ENCODE measurements at regions not wholly inside any gene's neighbourhood (a gene's known extent, or its start where the extent isn't known, plus 50 kb on each side); places are given as distances from the start of the nearest gene placed in this dataset.

- no peaks in the 10 kb centered on the region for H3K9me3 ChIP-seq (ENCODE audit: insufficient read depth, low read depth, low read length)
- H3K27ac ChIP-seq (ENCODE audit: low read length) = no peak overlapping the region
- H3K36me3 ChIP-seq (ENCODE audit: insufficient read depth, low read depth, low read length) = no peaks in the 10 kb centered on the region
- H3K4me1 ChIP-seq (ENCODE audit: insufficient read depth, low read length) = no peaks in the 10 kb centered on the region
- H3K4me3 ChIP-seq (ENCODE audit: low read length) = no peak overlapping the region
- no peaks in the 10 kb centered on the region for H3K27me3 ChIP-seq (ENCODE audit: insufficient read depth, low read length)
- no peak overlapping the region for H3K9ac ChIP-seq (ENCODE audit: low read depth, low read length)
These were observed 291.9 kb upstream of the DEPDC1 start for GRCh38 chr1:68788762-68789161.

DNA sequence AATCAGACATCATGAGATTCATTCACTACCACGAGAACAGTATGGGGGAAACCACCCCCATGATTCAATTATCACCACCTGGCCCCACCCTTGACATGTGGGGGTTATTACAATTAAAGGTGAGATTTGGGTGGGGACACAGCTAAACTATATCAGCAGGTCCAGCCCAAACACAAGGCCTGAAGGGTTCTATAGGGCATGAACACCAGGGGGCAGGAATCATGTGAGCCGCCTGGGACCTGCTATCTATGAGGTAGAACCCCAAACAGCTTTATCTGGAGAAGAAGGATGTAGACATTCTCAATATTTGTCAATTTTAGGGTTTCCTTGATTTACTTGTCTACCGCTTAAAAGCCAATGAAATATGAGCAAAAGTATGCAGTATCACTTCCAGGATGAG is 294.9 kb upstream of the DEPDC1 start:
- no peaks in the 10 kb centered on the region for H3K27me3 ChIP-seq (ENCODE audit: insufficient read depth, low read length)
- no peaks in the 10 kb centered on the region for H3K36me3 ChIP-seq (ENCODE audit: insufficient read depth, low read depth, low read length)
- no peaks in the 10 kb centered on the region for H3K4me1 ChIP-seq (ENCODE audit: insufficient read depth, low read length)
- no peak overlapping the region for H3K27ac ChIP-seq (ENCODE audit: low read length)
- H3K9ac ChIP-seq (ENCODE audit: low read depth, low read length) = no peak overlapping the region
- H3K9me3 ChIP-seq (ENCODE audit: insufficient read depth, low read depth, low read length) = no peaks in the 10 kb centered on the region
- no peak overlapping the region for H3K4me3 ChIP-seq (ENCODE audit: low read length)

DNA sequence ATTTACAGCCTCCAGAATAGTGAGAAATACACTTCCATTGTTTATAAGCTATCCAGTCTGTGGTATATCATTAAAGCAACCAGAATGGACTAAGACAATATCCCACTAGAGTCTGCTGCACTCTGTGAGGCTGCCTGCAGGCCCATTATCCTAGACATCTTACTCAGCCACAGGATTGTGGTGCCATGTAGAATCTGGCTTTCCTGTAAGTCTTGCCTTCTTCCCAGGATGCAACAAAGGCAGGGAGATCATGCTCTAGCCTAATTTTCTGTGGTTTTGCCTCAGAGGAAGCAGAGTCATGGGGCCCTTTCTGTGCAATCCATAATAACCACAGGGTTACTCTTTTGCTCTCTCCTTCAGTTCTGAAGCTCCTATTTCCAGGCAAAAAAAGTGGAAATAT is 299.1 kb upstream of the DEPDC1 start:
- H3K9ac ChIP-seq (ENCODE audit: low read depth, low read length) = no peak overlapping the region
- no peak overlapping the region for H3K4me3 ChIP-seq (ENCODE audit: low read length)
- no peak overlapping the region for H3K27ac ChIP-seq (ENCODE audit: low read length)
- no peaks in the 10 kb centered on the region for H3K9me3 ChIP-seq (ENCODE audit: insufficient read depth, low read depth, low read length)
- no peaks in the 10 kb centered on the region for H3K27me3 ChIP-seq (ENCODE audit: insufficient read depth, low read length)
- no peaks in the 10 kb centered on the region for H3K4me1 ChIP-seq (ENCODE audit: insufficient read depth, low read length)
- no peaks in the 10 kb centered on the region for H3K36me3 ChIP-seq (ENCODE audit: insufficient read depth, low read depth, low read length)

- Histone ChIP-seq H3K36me3 (ENCODE audit: insufficient read depth, low read depth, low read length) (no peaks in the 10 kb centered on the region), H3K4me3 (ENCODE audit: low read length) (no peak overlapping the region), H3K27ac (ENCODE audit: low read length) (no peak overlapping the region), H3K27me3 (ENCODE audit: insufficient read depth, low read length) (no peaks in the 10 kb centered on the region), H3K4me1 (ENCODE audit: insufficient read depth, low read length) (no peaks in the 10 kb centered on the region), H3K9ac (ENCODE audit: low read depth, low read length) (no peak overlapping the region), H3K9me3 (ENCODE audit: insufficient read depth, low read depth, low read length) (no peaks in the 10 kb centered on the region)
These were observed 300.0 kb upstream of the DEPDC1 start for GRCh38 chr1:68796888-68797287.

DNA sequence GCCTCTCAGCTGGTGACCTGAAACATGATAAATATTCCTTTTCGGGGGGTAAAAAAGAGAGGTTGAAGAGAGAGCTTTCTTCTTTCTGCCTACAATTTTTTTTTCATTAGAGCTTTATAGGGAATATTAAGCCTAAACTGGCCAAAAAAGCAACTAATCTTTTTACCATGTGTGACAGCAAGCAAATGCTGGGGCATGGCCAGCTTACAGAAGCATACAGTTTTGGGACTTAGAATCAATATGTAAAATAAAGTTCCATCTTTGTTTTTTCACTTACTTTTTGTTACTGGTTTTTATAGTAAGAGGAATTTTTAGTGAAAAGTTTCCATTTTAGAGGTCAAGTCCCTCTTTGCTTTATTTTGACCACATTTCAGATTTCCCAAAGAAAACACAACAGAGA is 301.2 kb upstream of the DEPDC1 start:
- Histone ChIP-seq H3K27ac (ENCODE audit: low read length) (no peak overlapping the region), H3K9ac (ENCODE audit: low read depth, low read length) (no peak overlapping the region), H3K4me1 (ENCODE audit: insufficient read depth, low read length) (no peaks in the 10 kb centered on the region), H3K9me3 (ENCODE audit: insufficient read depth, low read depth, low read length) (no peaks in the 10 kb centered on the region), H3K4me3 (ENCODE audit: low read length) (no peak overlapping the region), H3K27me3 (ENCODE audit: insufficient read depth, low read length) (no peaks in the 10 kb centered on the region), H3K36me3 (ENCODE audit: insufficient read depth, low read depth, low read length) (no peaks in the 10 kb centered on the region)

GRCh38 chr1:68799096-68799495 is 302.2 kb upstream of the DEPDC1 start:
- H3K4me1 ChIP-seq (ENCODE audit: insufficient read depth, low read length) = no peaks in the 10 kb centered on the region
- no peaks in the 10 kb centered on the region for H3K9me3 ChIP-seq (ENCODE audit: insufficient read depth, low read depth, low read length)
- H3K36me3 ChIP-seq (ENCODE audit: insufficient read depth, low read depth, low read length) = no peaks in the 10 kb centered on the region
- no peaks in the 10 kb centered on the region for H3K27me3 ChIP-seq (ENCODE audit: insufficient read depth, low read length)
- no peak overlapping the region for H3K27ac ChIP-seq (ENCODE audit: low read length)
- H3K9ac ChIP-seq (ENCODE audit: low read depth, low read length) = no peak overlapping the region
- H3K4me3 ChIP-seq (ENCODE audit: low read length) = no peak overlapping the region

DNA sequence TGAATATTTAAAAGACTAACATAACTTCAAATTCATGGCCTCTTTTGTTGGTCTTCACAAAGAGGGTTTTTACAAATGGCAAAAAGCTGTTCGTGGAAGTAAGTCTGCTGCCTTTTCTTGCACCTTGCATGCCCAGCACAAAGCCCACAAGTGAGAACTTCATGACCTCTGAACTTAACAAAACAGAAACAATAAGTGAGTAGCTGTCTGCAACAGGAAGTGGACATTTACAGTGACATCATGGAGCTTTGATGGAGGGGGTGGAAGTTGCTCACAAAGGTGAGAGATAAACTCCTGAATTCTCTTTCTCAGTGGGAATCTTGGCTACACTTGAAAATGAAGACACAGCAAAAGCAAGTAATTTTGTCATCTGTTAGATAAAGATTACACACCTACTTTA is 303.3 kb upstream of the DEPDC1 start:
- no peaks in the 10 kb centered on the region for H3K9me3 ChIP-seq (ENCODE audit: insufficient read depth, low read depth, low read length)
- no peak overlapping the region for H3K27ac ChIP-seq (ENCODE audit: low read length)
- no peak overlapping the region for H3K9ac ChIP-seq (ENCODE audit: low read depth, low read length)
- H3K4me3 ChIP-seq (ENCODE audit: low read length) = no peak overlapping the region
- H3K27me3 ChIP-seq (ENCODE audit: insufficient read depth, low read length) = no peaks in the 10 kb centered on the region
- H3K36me3 ChIP-seq (ENCODE audit: insufficient read depth, low read depth, low read length) = no peaks in the 10 kb centered on the region
- no peaks in the 10 kb centered on the region for H3K4me1 ChIP-seq (ENCODE audit: insufficient read depth, low read length)

DNA sequence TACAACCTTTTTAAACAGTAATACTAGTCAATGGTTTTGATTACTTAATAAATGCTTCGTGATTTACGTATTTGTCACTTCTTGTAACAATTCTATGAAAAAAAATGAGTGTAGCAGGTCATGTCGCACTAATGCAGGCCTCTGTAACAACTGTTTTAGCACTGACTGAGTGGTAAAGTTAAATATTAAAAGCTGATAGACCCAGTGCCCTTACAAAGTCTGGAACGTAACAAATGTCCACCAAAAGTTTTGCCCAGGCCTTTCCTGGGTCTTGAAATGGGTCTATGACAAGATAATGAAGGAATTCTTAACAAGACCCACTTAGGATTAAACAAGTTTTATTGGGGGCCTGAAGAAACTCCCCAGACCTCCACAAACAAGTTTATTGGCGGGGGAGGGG is 304.6 kb upstream of the DEPDC1 start:
- H3K9me3 ChIP-seq (ENCODE audit: insufficient read depth, low read depth, low read length) = no peaks in the 10 kb centered on the region
- no peaks in the 10 kb centered on the region for H3K27me3 ChIP-seq (ENCODE audit: insufficient read depth, low read length)
- no peak overlapping the region for H3K27ac ChIP-seq (ENCODE audit: low read length)
- no peak overlapping the region for H3K4me3 ChIP-seq (ENCODE audit: low read length)
- H3K9ac ChIP-seq (ENCODE audit: low read depth, low read length) = no peak overlapping the region
- no peaks in the 10 kb centered on the region for H3K4me1 ChIP-seq (ENCODE audit: insufficient read depth, low read length)
- no peaks in the 10 kb centered on the region for H3K36me3 ChIP-seq (ENCODE audit: insufficient read depth, low read depth, low read length)

DNA sequence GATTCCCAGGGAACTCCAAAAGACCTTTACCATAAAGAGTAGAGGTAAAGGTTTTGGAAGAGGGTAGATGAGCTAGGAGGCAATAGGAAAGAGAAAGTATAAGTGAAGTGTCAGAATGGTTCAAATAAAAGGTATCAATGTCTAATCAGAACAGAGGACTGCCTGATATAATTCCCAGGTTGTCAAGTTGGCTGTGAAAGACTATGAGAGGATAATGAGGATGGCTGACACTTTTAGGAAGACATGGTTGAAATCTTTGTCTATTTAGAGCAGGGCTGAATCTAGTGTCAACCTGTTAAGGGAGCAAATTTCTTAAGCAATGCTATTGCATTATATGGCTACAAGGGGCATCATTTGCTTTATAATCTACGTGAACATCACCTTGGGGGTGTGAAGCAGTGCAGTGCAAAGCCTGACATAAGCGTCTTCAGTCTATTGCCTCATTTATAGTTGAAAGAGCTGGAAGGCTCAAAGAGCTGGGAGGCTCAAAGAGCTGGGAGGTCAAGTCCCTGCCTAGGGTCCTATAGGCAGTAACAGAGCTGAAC is 308.3 kb upstream of the DEPDC1 start:
- Histone ChIP-seq H3K9me3 (ENCODE audit: insufficient read depth, low read depth, low read length) (no peaks in the 10 kb centered on the region), H3K4me1 (ENCODE audit: insufficient read depth, low read length) (no peaks in the 10 kb centered on the region), H3K27ac (ENCODE audit: low read length) (no peak overlapping the region), H3K9ac (ENCODE audit: low read depth, low read length) (no peak overlapping the region), H3K36me3 (ENCODE audit: insufficient read depth, low read depth, low read length) (no peaks in the 10 kb centered on the region), H3K4me3 (ENCODE audit: low read length) (no peak overlapping the region), H3K27me3 (ENCODE audit: insufficient read depth, low read length) (no peaks in the 10 kb centered on the region)

- no peak overlapping the region for H3K4me3 ChIP-seq (ENCODE audit: low read length)
- H3K9me3 ChIP-seq (ENCODE audit: insufficient read depth, low read depth, low read length) = no peaks in the 10 kb centered on the region
- no peak overlapping the region for H3K27ac ChIP-seq (ENCODE audit: low read length)
- no peaks in the 10 kb centered on the region for H3K36me3 ChIP-seq (ENCODE audit: insufficient read depth, low read depth, low read length)
- no peak overlapping the region for H3K9ac ChIP-seq (ENCODE audit: low read depth, low read length)
- no peaks in the 10 kb centered on the region for H3K4me1 ChIP-seq (ENCODE audit: insufficient read depth, low read length)
- no peaks in the 10 kb centered on the region for H3K27me3 ChIP-seq (ENCODE audit: insufficient read depth, low read length)
These were observed 311.5 kb upstream of the DEPDC1 start for GRCh38 chr1:68808351-68808750.

DNA sequence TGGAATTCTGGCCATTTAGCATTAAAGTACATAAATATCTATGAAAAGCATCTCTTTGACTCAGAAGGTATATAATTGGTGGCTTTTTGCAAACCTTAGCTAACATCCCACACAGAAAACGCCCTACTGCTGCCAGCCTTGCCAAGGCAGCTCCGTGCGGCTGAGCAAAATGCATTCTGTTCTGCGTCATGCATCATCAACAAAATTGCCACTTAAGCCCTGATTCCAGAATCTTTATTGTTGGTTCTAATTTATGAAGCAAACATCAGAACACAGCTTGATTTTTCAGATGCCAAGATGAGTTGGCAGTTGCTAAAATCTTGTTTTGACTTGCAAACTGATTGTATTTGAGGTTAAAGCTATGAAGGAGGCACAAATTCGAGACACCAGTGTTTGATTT is 314.9 kb upstream of the DEPDC1 start:
- H3K36me3 ChIP-seq (ENCODE audit: insufficient read depth, low read depth, low read length) = no peaks in the 10 kb centered on the region
- no peaks in the 10 kb centered on the region for H3K9me3 ChIP-seq (ENCODE audit: insufficient read depth, low read depth, low read length)
- H3K4me1 ChIP-seq (ENCODE audit: insufficient read depth, low read length) = no peaks in the 10 kb centered on the region
- H3K27ac ChIP-seq (ENCODE audit: low read length) = no peak overlapping the region
- H3K27me3 ChIP-seq (ENCODE audit: insufficient read depth, low read length) = no peaks in the 10 kb centered on the region
- H3K9ac ChIP-seq (ENCODE audit: low read depth, low read length) = no peak overlapping the region
- no peak overlapping the region for H3K4me3 ChIP-seq (ENCODE audit: low read length)

- Histone ChIP-seq H3K27ac (ENCODE audit: low read length) (no peak overlapping the region), H3K4me3 (ENCODE audit: low read length) (no peak overlapping the region), H3K4me1 (ENCODE audit: insufficient read depth, low read length) (no peaks in the 10 kb centered on the region), H3K9ac (ENCODE audit: low read depth, low read length) (no peak overlapping the region), H3K27me3 (ENCODE audit: insufficient read depth, low read length) (no peaks in the 10 kb centered on the region), H3K9me3 (ENCODE audit: insufficient read depth, low read depth, low read length) (no peaks in the 10 kb centered on the region), H3K36me3 (ENCODE audit: insufficient read depth, low read depth, low read length) (no peaks in the 10 kb centered on the region)
These were observed 315.5 kb upstream of the DEPDC1 start for GRCh38 chr1:68812333-68812732.

- Histone ChIP-seq H3K4me3 (ENCODE audit: low read length) (no peak overlapping the region), H3K9me3 (ENCODE audit: insufficient read depth, low read depth, low read length) (no peaks in the 10 kb centered on the region), H3K27ac (ENCODE audit: low read length) (no peak overlapping the region), H3K9ac (ENCODE audit: low read depth, low read length) (no peak overlapping the region), H3K4me1 (ENCODE audit: insufficient read depth, low read length) (no peaks in the 10 kb centered on the region), H3K27me3 (ENCODE audit: insufficient read depth, low read length) (no peaks in the 10 kb centered on the region), H3K36me3 (ENCODE audit: insufficient read depth, low read depth, low read length) (no peaks in the 10 kb centered on the region)
These were observed 317.2 kb upstream of the DEPDC1 start for GRCh38 chr1:68814067-68814466.

All from iPS-20b (cell line).